ENCODE measurements at regions not wholly inside any gene's neighbourhood (a gene's known extent, or its start where the extent isn't known, plus 50 kb on each side); places are given as distances from the start of the nearest gene placed in this dataset.
A peak's percentile ranks its signal among the peaks of the same experiment; 100 is the strongest.

DNA sequence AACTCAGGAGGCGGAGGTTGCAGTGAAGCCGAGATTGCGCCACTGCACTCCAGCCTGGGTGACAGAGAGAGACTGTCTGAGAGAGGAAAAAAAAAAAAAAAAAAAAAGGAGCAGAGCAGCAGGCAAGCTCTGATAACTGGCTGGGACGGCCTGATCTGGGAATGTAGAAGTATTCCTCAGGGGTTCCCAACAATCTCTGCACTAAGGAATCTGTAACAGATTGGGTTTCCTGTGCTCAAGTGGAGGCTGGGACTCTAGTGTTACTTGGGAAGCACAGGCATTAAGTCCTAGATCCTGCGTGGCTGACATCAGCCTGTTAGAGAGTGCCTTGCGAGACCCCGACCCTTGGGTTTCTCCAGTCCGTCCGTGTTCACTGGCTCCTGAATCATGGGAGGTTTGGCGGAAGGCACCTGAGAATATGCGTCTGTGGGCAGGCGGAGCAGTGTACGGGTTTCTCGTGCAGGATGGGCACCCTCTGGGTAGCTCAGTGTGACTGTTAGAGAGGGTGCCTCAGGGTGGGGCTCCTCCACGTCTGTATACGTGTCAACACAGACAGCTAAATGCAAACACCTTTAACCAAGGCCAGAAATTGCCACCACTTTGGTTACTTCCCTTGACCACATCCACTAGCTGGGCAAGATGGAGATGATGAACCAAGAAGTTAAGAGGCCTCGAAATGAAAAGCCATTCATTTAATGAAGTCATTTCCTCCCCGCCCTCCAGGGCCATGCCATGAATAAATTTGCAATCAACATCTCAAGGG lies 174.9 kb upstream of the RPL38 start:
- no peak for DNase-seq

- no peak for DNase-seq
These were observed 172.0 kb upstream of the RPL38 start for GRCh38 chr17:74031316-74032090.

- DNase-seq, result no peak
These were observed 171.3 kb upstream of the RPL38 start for GRCh38 chr17:74032222-74032621.

- no peak for DNase-seq
These were observed 166.2 kb upstream of the RPL38 start for GRCh38 chr17:74037320-74037719.

DNA sequence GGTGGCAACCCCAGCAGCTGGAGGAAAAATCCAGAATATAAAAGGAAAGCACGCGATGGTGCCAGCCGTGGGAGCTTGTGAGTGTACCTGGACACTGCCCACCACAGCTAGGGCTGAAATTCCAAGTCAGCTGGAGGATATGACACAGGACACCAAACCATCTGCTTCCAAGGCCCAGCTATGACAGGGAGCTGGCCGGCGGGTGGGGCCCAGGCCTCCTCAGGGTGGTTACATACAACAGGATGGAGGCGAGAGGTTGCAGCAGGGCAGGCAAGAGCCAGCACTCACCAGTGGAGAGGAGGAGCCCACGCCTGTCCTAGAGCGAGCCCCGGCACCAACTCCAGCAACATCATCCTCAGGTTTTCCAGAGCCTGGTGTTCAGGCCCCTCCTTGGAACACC lies 163.2 kb upstream of the RPL38 start:
- DNase-seq, result no peak

DNA sequence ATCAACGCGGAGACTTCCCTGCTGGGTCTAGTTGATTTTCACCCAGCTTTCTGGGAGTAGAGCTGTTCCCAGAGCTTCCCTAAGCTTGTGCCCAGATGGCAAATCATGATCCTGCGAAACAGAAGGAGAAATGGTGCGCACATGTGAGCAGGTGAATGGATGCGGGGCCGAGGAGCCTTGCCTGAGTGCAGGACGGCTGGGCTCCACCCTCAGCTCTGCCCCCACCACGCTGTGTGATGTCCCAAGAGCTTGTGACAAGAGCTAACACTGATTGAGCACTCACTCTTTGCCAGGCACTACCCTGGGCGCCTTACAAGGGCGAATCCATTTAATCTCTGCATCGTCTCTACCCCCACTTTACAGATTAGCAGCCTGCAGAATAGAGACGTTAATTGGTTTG lies 162.7 kb upstream of the RPL38 start:
- no peak for DNase-seq

DNA sequence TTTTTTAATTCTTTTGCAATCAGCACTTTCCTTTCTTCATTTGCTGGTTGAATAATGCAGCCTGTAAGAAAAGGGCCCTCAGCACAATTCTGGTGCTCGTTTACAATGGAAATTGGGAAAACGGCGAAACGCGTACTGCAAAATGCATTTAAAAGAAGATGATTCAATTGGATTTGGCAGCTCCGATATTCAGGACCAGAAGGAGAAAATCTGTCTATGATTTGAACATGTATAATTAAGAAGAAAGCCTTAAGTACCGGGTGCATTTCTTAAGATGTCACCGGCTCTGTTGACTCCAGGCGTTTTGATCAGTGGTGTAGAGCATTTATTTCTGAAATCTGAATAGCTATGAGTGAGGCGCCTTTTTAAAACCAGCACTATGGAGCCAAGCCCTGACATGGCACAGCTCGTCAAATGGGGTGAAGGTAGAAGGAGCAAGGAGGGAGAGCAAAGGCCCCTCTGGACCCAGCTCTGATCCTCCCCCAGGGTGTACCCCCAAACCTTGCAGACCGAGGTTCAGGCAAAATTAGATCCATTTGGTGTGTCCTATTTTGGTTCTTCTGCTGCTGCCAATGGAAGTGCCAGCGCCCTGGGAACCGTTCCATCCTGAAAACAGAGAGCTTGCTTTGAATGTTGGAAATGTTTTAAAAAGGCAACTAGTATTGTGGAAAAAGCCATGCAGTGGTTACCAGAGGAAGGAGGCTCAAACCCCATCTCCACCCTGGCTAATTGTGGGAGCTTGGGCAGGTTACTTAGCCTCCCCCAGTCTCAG lies 161.4 kb upstream of the RPL38 start:
- DNase-seq, result no peak

DNA sequence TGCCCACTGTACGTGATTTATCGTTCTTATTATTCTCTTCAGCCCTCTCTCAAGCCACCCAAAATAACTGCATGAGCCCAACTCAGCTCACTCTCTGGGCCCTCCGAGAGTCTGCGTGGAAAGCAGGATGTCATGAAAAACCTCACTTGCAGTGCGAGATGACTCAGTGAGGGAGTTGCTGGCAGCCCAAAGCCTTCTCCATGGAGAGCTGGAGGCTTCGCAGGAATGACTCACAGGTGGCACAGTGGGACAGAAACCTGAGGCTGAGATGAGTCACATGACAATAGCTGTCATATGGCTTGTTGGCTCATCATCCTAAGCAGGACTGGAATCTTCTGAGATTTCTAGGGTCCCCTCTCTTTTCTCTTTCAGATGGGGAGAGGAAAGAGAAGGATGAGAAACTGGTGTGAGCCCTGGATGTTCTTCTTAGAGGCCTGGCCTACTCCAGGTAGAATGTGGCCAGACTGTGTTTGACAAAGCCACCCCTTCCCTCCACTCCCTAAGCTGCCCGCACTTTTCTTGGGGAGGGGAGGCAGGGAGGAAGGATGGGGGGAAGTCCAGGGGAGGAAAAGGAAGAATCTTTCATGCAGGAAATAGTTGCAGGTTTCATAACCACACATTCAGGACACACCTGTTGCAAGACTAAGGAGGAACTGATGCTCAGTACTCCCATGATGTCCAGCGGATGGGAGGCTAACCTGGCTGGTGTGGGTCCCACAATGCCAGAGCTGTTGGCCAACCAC lies 160.6 kb upstream of the RPL38 start:
- no peak for DNase-seq

DNA sequence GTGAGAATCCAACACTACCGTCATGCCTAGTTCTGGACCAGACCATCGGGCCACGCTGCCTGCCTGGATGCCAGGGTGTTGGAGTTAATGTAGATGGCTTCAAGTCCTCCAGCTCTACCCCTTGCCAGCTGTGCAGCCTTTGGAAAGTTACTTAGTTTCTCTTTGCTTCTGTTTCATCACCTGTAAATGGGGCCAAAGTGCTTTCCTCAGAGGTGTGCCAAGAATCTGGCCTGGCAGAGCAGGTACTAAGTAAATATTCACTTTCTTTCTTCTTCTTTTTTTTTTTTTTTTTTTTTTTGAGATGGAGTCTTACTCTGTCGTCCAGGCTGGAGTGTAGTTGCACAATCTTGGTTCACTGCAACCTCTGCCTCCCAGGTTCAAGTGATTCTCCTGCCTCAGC lies 159.5 kb upstream of the RPL38 start:
- no peak for DNase-seq

DNA sequence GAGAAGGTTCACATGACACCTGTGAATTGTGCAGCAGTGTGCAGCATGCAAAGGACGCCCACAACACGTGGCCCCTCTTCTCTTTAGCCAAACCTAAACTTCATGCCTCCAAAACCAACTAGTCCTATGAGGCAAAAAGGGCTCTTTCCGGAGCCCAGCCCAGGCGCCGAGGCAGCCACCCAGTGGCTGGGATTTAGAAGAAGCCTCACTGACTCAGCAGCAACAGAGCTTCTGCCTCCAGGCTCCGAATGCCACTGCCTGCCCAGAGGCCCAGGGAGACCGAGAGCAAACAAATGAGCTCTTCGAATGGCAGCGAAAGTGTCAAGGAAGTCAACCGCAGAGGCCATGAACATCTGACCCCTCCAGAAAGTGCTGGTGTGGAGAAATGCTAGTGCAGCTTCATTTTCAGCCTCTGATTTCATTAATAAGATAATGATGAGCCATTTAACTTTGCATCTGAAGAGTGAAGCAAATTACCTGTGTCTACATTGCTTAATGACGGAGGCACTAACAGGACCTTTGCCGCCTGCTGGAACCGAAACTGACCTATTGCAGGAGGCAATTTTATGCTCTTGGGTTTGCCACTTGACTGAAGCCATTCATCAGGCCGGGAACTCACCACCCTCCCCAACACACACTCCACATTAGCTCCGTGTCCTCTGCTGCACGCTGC lies 157.7 kb upstream of the RPL38 start:
- no peak for DNase-seq

- peak; percentile 42 for DNase-seq
These were observed 154.1 kb upstream of the RPL38 start for GRCh38 chr17:74049167-74049966.

GRCh38 chr17:74049967-74050458 lies 153.5 kb upstream of the RPL38 start:
- peak; percentile 20 for DNase-seq

- no peak for DNase-seq
These were observed 152.1 kb upstream of the RPL38 start for GRCh38 chr17:74051348-74051747.

DNA sequence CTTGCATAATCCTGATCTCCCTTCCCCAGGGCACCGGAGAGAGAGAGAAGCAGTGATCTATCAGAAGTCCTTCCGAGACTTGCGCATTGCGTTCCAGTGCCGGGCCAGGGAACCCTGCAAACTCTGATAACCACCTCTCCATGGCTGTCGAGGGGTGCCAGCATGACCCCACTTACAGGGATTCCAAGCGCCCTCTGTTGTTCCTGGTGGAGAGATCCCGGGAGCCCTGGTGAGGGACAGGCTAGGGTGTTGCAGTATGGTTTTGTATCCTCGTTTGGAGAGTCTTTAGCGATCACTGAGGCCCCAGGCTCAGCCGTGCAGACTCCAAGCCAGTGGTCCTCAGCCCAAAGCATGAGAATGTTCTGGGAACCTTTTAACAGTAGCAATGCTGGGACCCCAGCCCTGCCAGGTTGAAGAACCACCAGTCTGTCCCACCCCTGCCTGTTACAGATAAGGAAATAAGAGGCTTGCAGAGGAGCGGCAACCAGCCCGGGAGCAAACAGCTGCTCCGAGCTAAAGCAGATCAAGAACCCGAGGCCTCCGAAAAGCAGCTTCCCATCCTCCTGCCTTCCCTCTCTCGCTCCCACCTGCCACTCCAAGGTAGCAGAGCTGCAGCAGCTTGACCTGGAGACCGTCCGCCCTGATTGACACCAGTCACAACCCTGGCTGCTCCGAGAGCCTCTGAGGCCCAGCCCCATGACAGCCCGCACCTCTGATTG lies 150.3 kb upstream of the RPL38 start:
- no peak for DNase-seq

DNA sequence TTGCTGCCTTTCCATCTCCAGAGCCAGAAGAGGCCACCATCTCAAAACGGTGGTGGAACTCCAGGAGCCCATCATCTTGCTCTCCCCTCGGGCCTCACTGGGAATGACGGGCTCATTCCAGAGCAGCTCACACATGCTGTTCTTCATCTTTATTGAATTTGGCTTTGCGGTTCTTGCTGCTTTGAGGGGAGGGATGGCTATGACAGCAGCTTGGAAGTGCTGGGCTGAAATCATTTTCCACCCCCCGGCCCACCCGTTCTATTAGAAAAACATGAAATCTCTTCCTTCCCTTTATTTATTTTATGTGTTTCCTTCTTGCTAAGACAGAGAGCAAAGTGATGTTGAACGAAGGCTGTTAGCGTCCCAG lies 149.8 kb upstream of the RPL38 start:
- DNase-seq, result no peak

GRCh38 chr17:74054249-74054648 lies 149.2 kb upstream of the RPL38 start:
- no peak for DNase-seq

GRCh38 chr17:74055508-74056160 lies 147.8 kb upstream of the RPL38 start:
- DNase-seq, result peak; percentile 29

- DNase-seq, result peak; percentile 93
These were observed 143.8 kb upstream of the RPL38 start for GRCh38 chr17:74059479-74060240.

DNA sequence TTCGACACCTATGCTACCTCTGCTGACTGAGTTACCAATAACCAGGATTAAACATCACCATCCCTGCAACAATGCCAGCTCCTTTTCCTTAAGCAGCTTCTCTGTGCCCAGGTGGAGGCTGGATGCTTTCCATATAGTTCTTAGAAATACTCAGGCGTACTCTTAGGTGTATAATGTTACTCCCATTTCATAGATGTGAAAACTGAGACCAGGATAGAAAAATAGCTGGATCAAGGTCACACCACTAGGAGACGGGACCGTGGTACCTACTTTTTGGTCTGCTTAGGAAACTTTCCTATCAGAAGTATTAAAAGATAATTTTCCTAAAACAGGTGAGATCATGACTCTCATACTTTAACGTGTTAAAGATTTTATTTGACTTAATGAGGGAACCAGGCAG lies 141.7 kb upstream of the RPL38 start:
- no peak for DNase-seq
